Hepatocyte (in vitro differentiated cells): ENCODE measurements at regions not wholly inside any gene's neighbourhood (a gene's known extent, or its start where the extent isn't known, plus 50 kb on each side); places are given as distances from the start of the nearest gene placed in this dataset.
"Not testable (repeated sequence)": the region's sequence is repeated elsewhere in the genome, so short reads cannot be mapped to it uniquely, and the experiment has no call there.

ENCODE experiments used
- DNase-seq: peaks from one replicate; pipeline ENCODE4 v3.0.0-alpha.2; 2016; ENCODE audit warnings: low spot score
- H2AFZ ChIP-seq: fragments of 200-600 bp; sonication (generic); 2 replicates; pipeline ENCODE4 v1.6.0; 2016; ENCODE audit warnings: antibody characterized with exemption, mild to moderate bottlenecking
- H3K27ac ChIP-seq: fragments of 200-600 bp; sonication (generic); 2 replicates; pipeline ENCODE4 v1.5.1; 2016; ENCODE audit warnings: mild to moderate bottlenecking
- H3K27me3 ChIP-seq: fragments of 200-600 bp; sonication (generic); 2 replicates; pipeline ENCODE4 v1.6.1; 2016
- H3K36me3 ChIP-seq: fragments of 200-600 bp; sonication (generic); replicated peaks from 2 replicates; pipeline ENCODE4 v1.5.1; 2016; ENCODE audit warnings: low read depth; ENCODE audit not compliant: insufficient read depth
- H3K4me1 ChIP-seq: fragments of 200-600 bp; sonication (generic); 2 replicates; pipeline ENCODE4 v1.5.1; 2016; ENCODE audit warnings: mild to moderate bottlenecking, moderate library complexity; ENCODE audit not compliant: insufficient read depth
- H3K4me2 ChIP-seq: fragments of 200-600 bp; sonication (generic); 2 replicates; pipeline ENCODE4 v1.6.0; 2016
- H3K4me3 ChIP-seq: fragments of 200-600 bp; sonication (generic); 2 replicates; pipeline ENCODE4 v1.5.1; 2016; ENCODE audit warnings: mild to moderate bottlenecking
- H3K79me2 ChIP-seq: fragments of 200-600 bp; sonication (generic); 2 replicates; pipeline ENCODE4 v1.6.0; 2017; ENCODE audit warnings: mild to moderate bottlenecking
- H3K9me2 ChIP-seq: fragments of 200-600 bp; sonication (generic); replicated peaks from 2 replicates; pipeline ENCODE4 v1.6.0; 2017; ENCODE audit warnings: mild to moderate bottlenecking; ENCODE audit not compliant: insufficient read depth
- H3K9me3 ChIP-seq: fragments of 200-600 bp; sonication (generic); 2 replicates; pipeline ENCODE4 v1.5.1; 2016; ENCODE audit warnings: low read depth, mild to moderate bottlenecking
- H4K20me1 ChIP-seq: fragments of 200-600 bp; sonication (generic); 2 replicates; pipeline ENCODE4 v1.6.0; 2016; ENCODE audit warnings: mild to moderate bottlenecking; ENCODE audit not compliant: insufficient read depth, poor library complexity, severe bottlenecking
- EZH2 ChIP-seq: fragments of 200-600 bp; sonication (generic); IDR thresholded peaks from 2 replicates; pipeline ENCODE4 v1.6.1; 2016; ENCODE audit warnings: antibody characterized with exemption, mild to moderate bottlenecking, borderline replicate concordance
- EZH2phosphoT487 ChIP-seq: fragments of 200-600 bp; sonication (generic); IDR thresholded peaks from one replicate; pipeline ENCODE4 v1.6.1; 2018; ENCODE audit warnings: antibody characterized with exemption, mild to moderate bottlenecking, low read depth, moderate library complexity; ENCODE audit not compliant: unreplicated experiment, severe bottlenecking
- WGBS: methylation state at CpG from one replicate; pipeline ENCODE4 v1.1.6; 2016; ENCODE audit warnings: low lambda C conversion rate; ENCODE audit errors: missing lambda C conversion rate; 5-methylcytosine and 5-hydroxymethylcytosine counted together
- TF ChIP-seq, protein P1 (sequence below): fragments of 200-600 bp; sonication (generic); IDR thresholded peaks from 2 replicates; pipeline ENCODE4 v1.5.1; 2016; ENCODE audit warnings: antibody characterized with exemption, mild to moderate bottlenecking; ENCODE audit not compliant: poor library complexity

- no peak overlapping the region for H3K4me2 ChIP-seq
- H2AFZ ChIP-seq = no peak overlapping the region
- no peak for TF ChIP-seq EZH2phosphoT487
- TF ChIP-seq, protein P1, sequence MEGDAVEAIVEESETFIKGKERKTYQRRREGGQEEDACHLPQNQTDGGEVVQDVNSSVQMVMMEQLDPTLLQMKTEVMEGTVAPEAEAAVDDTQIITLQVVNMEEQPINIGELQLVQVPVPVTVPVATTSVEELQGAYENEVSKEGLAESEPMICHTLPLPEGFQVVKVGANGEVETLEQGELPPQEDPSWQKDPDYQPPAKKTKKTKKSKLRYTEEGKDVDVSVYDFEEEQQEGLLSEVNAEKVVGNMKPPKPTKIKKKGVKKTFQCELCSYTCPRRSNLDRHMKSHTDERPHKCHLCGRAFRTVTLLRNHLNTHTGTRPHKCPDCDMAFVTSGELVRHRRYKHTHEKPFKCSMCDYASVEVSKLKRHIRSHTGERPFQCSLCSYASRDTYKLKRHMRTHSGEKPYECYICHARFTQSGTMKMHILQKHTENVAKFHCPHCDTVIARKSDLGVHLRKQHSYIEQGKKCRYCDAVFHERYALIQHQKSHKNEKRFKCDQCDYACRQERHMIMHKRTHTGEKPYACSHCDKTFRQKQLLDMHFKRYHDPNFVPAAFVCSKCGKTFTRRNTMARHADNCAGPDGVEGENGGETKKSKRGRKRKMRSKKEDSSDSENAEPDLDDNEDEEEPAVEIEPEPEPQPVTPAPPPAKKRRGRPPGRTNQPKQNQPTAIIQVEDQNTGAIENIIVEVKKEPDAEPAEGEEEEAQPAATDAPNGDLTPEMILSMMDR = no peak
- TF ChIP-seq EZH2 = no peak
- H3K27ac ChIP-seq = no peak overlapping the region
- no peak overlapping the region for H3K4me3 ChIP-seq
- no peaks in the 10 kb centered on the region for H3K9me3 ChIP-seq
- H3K4me1 ChIP-seq = no peaks in the 10 kb centered on the region
- 94% methylated on average over 7 of the region's 7 CpGs for WGBS
- no peaks in the 10 kb centered on the region for H4K20me1 ChIP-seq
- no peaks in the 10 kb centered on the region for H3K79me2 ChIP-seq
- H3K27me3 ChIP-seq = no peaks in the 10 kb centered on the region
- DNase-seq = no peak
- H3K9me2 ChIP-seq = no peaks in the 10 kb centered on the region
- no peaks in the 10 kb centered on the region for H3K36me3 ChIP-seq
Measured at GRCh38 chr20:53819973-53820451, 226.4 kb upstream of the ZNF217 start.

- TF ChIP-seq, protein P1 = no peak
- TF ChIP-seq EZH2 (no peak), EZH2phosphoT487 (no peak)
- Histone ChIP-seq H3K36me3 (no peaks in the 10 kb centered on the region), H3K9me3 (no peaks in the 10 kb centered on the region), H3K4me1 (no peaks in the 10 kb centered on the region), H3K79me2 (no peaks in the 10 kb centered on the region), H3K4me2 (no peak overlapping the region), H3K27ac (no peak overlapping the region), H3K9me2 (no peaks in the 10 kb centered on the region), H4K20me1 (no peaks in the 10 kb centered on the region), H3K4me3 (no peak overlapping the region), H2AFZ (no peak overlapping the region), H3K27me3 (no peaks in the 10 kb centered on the region)
- no peak for DNase-seq
Measured at GRCh38 chr20:53818457-53819177, 225.0 kb upstream of the ZNF217 start.

DNA sequence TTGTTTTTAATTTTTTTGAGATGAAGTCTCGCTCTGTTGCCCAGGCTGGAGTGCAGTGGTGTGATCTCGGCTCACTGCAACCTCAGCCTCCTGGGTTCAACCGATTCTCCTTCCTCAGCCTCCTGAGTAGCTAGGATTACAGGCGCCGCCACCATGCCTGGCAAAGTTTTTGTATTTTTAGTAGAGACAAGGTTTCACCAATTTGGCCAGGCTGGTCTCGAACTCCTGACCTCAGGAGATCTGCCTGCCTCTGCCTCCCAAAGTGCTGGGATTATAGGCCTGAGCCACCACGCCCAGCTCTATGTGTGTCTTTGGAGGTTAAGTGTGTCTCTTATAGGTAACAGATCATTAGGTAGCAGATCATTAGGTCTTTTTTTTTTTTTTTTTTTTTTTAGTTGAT lies 223.9 kb upstream of the ZNF217 start:
- DNase-seq, H3K27me3 ChIP-seq, H3K4me1 ChIP-seq, H3K4me3 ChIP-seq, H3K27ac ChIP-seq, H3K4me2 ChIP-seq, H2AFZ ChIP-seq, H3K79me2 ChIP-seq, H3K9me3 ChIP-seq, H4K20me1 ChIP-seq, H3K9me2 ChIP-seq, H3K36me3 ChIP-seq: not testable (repeated sequence)
- 98% methylated on average over 7 of the region's 7 CpGs for WGBS

GRCh38 chr20:53816872-53817398 lies 223.3 kb upstream of the ZNF217 start:
- Histone ChIP-seq H2AFZ (no peak overlapping the region), H3K36me3 (no peaks in the 10 kb centered on the region), H3K79me2 (no peaks in the 10 kb centered on the region), H3K27ac (no peak overlapping the region), H3K4me3 (no peak overlapping the region), H3K9me3 (no peaks in the 10 kb centered on the region), H3K4me2 (no peak overlapping the region), H4K20me1 (no peaks in the 10 kb centered on the region), H3K4me1 (no peaks in the 10 kb centered on the region), H3K9me2 (no peaks in the 10 kb centered on the region), H3K27me3 (no peaks in the 10 kb centered on the region)
- no peak for TF ChIP-seq EZH2phosphoT487
- TF ChIP-seq, protein P1 = no peak
- no peak for TF ChIP-seq EZH2
- WGBS = 89% methylated on average over 4 of the region's 4 CpGs
- no peak for DNase-seq
